RWPE1 (cell line): ENCODE measurements at regions not wholly inside any gene's neighbourhood (a gene's known extent, or its start where the extent isn't known, plus 50 kb on each side); places are given as distances from the start of the nearest gene placed in this dataset.

Experiments used
- CTCF ChIA-PET: fragments of 350-600 bp; sonication (Branson Sonifier 250); formaldehyde crosslinking; extraction: SDS; loops from one replicate; lab custom pipeline; 2021; lab: Yijun Ruan, JAX
- POLR2A ChIA-PET: fragments of 400-600 bp; formaldehyde crosslinking; extraction: SDS; loops from one replicate; lab custom pipeline; 2020; ENCODE audit warnings: antibody characterized with exemption; ENCODE audit not compliant: low non-redundant PET; lab: Yijun Ruan, JAX
- DNase-seq: peaks from one replicate; pipeline ENCODE4 v3.0.0; 2012; ENCODE audit warnings: low spot score
- H3K27ac ChIP-seq: fragments of 450-650 bp; 2 replicates; pipeline ENCODE4 v1.5.1; 2017
- CTCF ChIP-seq: fragments of 450-650 bp; conservative IDR thresholded peaks from 2 replicates; pipeline ENCODE4 v1.5.1; 2017; ENCODE audit warnings: low read depth, mild to moderate bottlenecking

- H3K27ac ChIP-seq = no peak overlapping the region
- DNase-seq = no peak
- ChIA-PET CTCF (no interaction called here), POLR2A (no interaction called here)
- TF ChIP-seq CTCF = no peak
These were observed 52.7 kb upstream of the HERPUD2 start for GRCh38 chr7:35747611-35748010.

GRCh38 chr7:35748371-35748770, 52.5 kb upstream of the SEPTIN7 start:
- ChIA-PET CTCF (no interaction called here), POLR2A (no interaction called here)
- no peak for DNase-seq
- no peak for TF ChIP-seq CTCF
- no peak overlapping the region for H3K27ac ChIP-seq

- ChIA-PET CTCF (interaction anchor here (0.6 kb wide), 1 partner anchor 157 kb away, joined by 4 read pairs; no protein-coding TSS in a partner anchor), POLR2A (no interaction called here)
- DNase-seq = no peak
- H3K27ac ChIP-seq = no peak overlapping the region
- no peak for TF ChIP-seq CTCF
These were observed 51.3 kb upstream of the SEPTIN7 start for GRCh38 chr7:35749556-35749955.
